ENCODE measurements at regions not wholly inside any gene's neighbourhood (a gene's known extent, or its start where the extent isn't known, plus 50 kb on each side); places are given as distances from the start of the nearest gene placed in this dataset.

DNA sequence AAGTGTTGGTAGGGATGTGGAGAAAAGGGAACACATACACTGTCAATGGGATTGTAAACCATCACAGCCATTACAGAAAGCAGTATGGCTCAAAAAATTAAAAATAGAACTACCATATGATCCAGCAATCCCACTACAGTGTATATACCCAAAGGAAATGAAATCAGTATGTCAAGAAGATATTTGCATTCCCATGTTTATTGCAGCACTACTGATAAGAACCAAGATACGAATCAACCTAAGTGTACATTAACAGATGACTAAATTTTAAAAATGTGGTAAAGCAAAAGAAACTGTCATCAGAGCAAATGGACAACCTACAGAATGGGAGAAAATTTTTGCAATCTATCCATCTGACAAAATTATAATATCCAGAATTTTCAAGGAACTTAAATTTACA lies 290.4 kb downstream of the IPMK start:
- no peak for TF ChIP-seq POLR2A (IDR thresholded peaks at IDR 0.05; ENCODE audit: low read depth, low read length)
- DNase-seq (ENCODE audit: insufficient read length, low spot score), result no peak
- no peak for FAIRE-seq

GRCh38 chr10:57973451-57973850 lies 294.2 kb downstream of the IPMK start:
- DNase-seq (ENCODE audit: insufficient read length, low spot score), result no peak
- TF ChIP-seq POLR2A (IDR thresholded peaks at IDR 0.05; ENCODE audit: low read depth, low read length), result no peak
- peak; percentile 98 for FAIRE-seq

- FAIRE-seq (peak; percentile 85), DNase-seq (ENCODE audit: insufficient read length, low spot score) (no peak)
- TF ChIP-seq POLR2A (IDR thresholded peaks at IDR 0.05; ENCODE audit: low read depth, low read length), result no peak
These were observed 294.9 kb downstream of the IPMK start for GRCh38 chr10:57972783-57973182.

- no peak for TF ChIP-seq POLR2A (IDR thresholded peaks at IDR 0.05; ENCODE audit: low read depth, low read length)
- FAIRE-seq (no peak), DNase-seq (ENCODE audit: insufficient read length, low spot score) (no peak)
These were observed 299.2 kb downstream of the IPMK start for GRCh38 chr10:57968328-57969016.

GRCh38 chr10:57964351-57964750 lies 303.3 kb downstream of the IPMK start:
- FAIRE-seq (peak; percentile 100), DNase-seq (ENCODE audit: insufficient read length, low spot score) (peak; percentile 44)
- no peak for TF ChIP-seq POLR2A (IDR thresholded peaks at IDR 0.05; ENCODE audit: low read depth, low read length)

DNA sequence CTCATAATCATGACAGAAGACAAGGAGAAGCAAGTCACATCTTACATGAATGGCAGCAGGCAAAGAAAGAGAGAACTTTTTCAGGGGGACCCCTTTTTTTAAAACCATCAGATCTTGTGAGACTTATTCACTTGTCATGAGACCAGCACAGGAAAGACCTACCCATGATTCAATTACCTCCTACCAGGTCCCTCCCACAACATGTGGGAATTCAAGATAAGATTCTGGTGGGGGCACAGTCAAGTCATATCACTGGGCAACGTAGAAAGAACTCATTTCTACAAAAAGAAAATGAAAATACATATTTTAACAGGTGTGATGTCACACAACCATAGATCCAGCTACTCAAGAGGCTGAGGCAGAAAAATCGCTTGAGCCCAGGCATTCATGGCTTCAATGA lies 304.1 kb downstream of the IPMK start:
- DNase-seq (ENCODE audit: insufficient read length, low spot score), result no peak
- no peak for TF ChIP-seq POLR2A (IDR thresholded peaks at IDR 0.05; ENCODE audit: low read depth, low read length)
- FAIRE-seq, result peak; percentile 27

DNA sequence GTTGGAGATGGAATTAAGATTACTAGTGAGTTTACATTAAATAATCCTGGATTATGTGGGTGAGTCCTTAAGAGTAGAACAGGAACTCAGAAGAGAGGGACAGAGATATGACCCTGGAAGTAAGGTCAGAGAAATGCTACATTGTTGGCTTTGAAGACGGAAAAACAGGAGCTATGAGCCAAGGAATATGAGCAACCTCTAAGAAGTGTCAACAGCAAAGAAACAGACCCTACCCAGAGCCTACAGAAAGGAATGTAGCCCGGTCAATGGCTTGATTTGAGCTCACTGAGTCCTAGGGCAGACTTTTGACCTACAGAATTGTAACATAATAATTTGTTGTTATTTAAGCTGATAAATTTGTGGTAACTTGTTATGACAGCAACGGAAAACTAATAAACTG lies 304.9 kb downstream of the IPMK start:
- DNase-seq (ENCODE audit: insufficient read length, low spot score) (no peak), FAIRE-seq (no peak)
- no peak for TF ChIP-seq POLR2A (IDR thresholded peaks at IDR 0.05; ENCODE audit: low read depth, low read length)

GRCh38 chr10:57961487-57961886 lies 306.2 kb downstream of the IPMK start:
- DNase-seq (ENCODE audit: insufficient read length, low spot score) (no peak), FAIRE-seq (peak; percentile 11)
- TF ChIP-seq POLR2A (IDR thresholded peaks at IDR 0.05; ENCODE audit: low read depth, low read length), result no peak

DNA sequence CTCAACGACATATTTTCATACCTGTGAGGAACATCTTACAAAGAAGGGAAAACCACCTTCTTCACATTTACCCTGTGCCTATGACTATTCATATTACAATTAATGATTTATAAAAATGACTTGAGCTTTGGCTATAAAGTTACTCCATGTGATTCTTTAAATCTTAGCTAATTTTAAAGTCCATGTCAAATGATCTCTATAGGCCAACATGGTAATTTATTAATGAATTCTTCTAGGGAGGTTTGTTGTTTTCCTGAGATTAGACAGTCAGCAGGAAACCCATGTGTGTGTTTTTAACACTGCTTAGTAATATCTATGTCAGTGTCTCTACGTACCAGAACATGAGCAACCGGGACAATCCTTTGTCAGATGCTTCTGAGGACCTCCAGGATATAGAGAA lies 307.3 kb downstream of the IPMK start:
- TF ChIP-seq POLR2A (IDR thresholded peaks at IDR 0.05; ENCODE audit: low read depth, low read length), result no peak
- no peak for FAIRE-seq

GRCh38 chr10:57959318-57960006 lies 308.2 kb downstream of the IPMK start:
- TF ChIP-seq POLR2A (IDR thresholded peaks at IDR 0.05; ENCODE audit: low read depth, low read length), result no peak
- DNase-seq (ENCODE audit: insufficient read length, low spot score) (no peak), FAIRE-seq (peak; percentile 67)

More for the DNA sequence above, 307.3 kb downstream of the IPMK start:
- no peak for DNase-seq (ENCODE audit: insufficient read length, low spot score)

DNA sequence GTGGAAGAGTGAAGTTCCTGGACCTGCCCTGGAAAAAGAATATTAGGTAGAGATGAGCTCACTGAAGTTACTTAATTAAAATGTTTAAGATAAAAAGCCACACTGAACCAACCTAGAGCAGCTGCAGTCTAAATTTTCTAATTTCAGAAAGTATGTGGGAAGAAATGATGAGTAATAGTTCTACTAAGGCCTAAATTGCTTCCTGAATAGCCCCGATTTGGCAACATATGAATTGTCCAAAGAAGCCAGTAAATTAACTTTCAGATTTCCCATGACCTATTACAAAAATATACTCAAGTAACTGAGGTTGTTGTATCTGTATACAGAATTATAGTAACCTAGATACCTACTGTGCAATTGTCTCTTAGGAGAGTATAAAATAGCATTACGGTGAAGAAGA lies 312.6 kb downstream of the IPMK start:
- TF ChIP-seq POLR2A (IDR thresholded peaks at IDR 0.05; ENCODE audit: low read depth, low read length), result no peak
- FAIRE-seq, result no peak
- DNase-seq (ENCODE audit: insufficient read length, low spot score), result no peak

- TF ChIP-seq POLR2A (IDR thresholded peaks at IDR 0.05; ENCODE audit: low read depth, low read length), result no peak
- FAIRE-seq (no peak), DNase-seq (ENCODE audit: insufficient read length, low spot score) (no peak)
These were observed 315.0 kb downstream of the IPMK start for GRCh38 chr10:57952741-57953140.

DNA sequence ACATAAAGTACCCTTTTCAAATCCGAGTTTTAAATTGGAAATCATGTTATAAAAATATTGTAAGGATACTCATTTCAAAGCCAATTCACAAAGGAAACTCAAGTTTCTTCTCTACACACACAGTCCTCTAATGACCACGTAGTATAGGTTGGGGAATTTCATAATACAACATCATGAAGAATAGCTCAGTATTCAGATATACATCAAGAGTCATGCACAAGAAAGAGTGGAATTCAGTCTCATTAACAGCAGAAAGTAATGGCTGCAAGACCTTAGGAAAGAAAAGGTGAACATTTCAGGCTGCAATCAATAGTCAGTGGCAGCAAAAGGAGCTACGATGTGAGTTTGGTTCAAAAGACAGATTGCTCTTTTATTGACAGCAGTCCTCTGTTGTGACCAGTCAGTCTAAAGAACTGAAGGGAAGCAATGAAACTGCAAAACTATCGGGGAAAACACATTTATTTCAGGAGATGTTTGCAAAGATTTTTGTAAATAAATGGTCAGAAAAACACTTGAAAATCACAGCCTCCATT lies 317.2 kb downstream of the IPMK start:
- FAIRE-seq (peak; percentile 38), DNase-seq (ENCODE audit: insufficient read length, low spot score) (no peak)
- no peak for TF ChIP-seq POLR2A (IDR thresholded peaks at IDR 0.05; ENCODE audit: low read depth, low read length)

DNA sequence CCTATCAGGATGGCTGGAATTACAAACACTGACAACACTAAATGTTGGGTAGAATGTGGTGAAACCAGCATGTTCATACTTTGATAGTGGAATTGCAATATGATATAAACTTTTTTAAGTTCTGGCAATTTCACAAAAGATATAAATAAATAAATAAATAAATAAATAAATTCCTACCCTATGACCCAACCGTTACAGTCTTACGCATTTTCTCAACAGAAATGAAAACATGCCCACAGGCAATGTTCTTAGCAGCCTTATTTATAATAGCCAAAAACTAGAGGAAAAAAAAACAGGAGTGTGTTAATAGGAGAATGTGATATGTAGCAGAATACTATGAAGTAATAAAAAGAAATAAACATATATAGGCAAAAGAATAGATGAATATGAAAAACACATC lies 318.9 kb downstream of the IPMK start:
- DNase-seq (ENCODE audit: insufficient read length, low spot score) (no peak), FAIRE-seq (no peak)
- TF ChIP-seq POLR2A (IDR thresholded peaks at IDR 0.05; ENCODE audit: low read depth, low read length), result no peak

DNA sequence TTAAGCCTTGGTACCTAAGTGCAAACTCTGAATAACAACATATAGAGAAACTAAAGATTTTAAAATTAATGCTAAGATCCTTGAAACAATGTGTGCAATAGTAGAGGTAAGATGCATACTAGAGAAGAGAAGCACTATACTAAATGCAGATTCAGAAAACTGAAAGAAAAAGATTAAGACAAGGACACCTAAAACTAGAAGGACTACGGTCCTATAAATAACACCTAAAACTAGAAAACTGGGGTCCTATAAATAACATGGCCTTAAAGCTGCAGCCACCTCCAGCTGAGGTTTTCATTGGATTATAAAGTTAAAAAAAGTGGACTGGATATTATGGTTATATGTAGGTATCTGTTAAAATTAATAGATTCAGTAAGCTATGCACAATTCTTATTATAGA lies 320.9 kb downstream of the IPMK start:
- TF ChIP-seq POLR2A (IDR thresholded peaks at IDR 0.05; ENCODE audit: low read depth, low read length), result no peak
- no peak for DNase-seq (ENCODE audit: insufficient read length, low spot score)
- no peak for FAIRE-seq

All from H54 (cell line).